ENCODE measurements at regions not wholly inside any gene's neighbourhood (a gene's known extent, or its start where the extent isn't known, plus 50 kb on each side); places are given as distances from the start of the nearest gene placed in this dataset.

GRCh38 chr16:13344001-13344400, 442.6 kb downstream of the SHISA9 start:
- H3K4me1 ChIP-seq = no peaks in the 10 kb centered on the region
- H3K27me3 ChIP-seq = no peaks in the 10 kb centered on the region
- WGBS, 5 donors = 53 to 67% (median 61%) methylated on average over 2 of the region's 2 CpGs
- intact Hi-C loops (cut with DNase I; ENCODE audit: low total_unique reads) = no loop called here
- no peak overlapping the region for H3K27ac ChIP-seq
- H3K4me3 ChIP-seq = no peak overlapping the region
- H3K9me3 ChIP-seq = no peaks in the 10 kb centered on the region
- TF ChIP-seq, protein P1, sequence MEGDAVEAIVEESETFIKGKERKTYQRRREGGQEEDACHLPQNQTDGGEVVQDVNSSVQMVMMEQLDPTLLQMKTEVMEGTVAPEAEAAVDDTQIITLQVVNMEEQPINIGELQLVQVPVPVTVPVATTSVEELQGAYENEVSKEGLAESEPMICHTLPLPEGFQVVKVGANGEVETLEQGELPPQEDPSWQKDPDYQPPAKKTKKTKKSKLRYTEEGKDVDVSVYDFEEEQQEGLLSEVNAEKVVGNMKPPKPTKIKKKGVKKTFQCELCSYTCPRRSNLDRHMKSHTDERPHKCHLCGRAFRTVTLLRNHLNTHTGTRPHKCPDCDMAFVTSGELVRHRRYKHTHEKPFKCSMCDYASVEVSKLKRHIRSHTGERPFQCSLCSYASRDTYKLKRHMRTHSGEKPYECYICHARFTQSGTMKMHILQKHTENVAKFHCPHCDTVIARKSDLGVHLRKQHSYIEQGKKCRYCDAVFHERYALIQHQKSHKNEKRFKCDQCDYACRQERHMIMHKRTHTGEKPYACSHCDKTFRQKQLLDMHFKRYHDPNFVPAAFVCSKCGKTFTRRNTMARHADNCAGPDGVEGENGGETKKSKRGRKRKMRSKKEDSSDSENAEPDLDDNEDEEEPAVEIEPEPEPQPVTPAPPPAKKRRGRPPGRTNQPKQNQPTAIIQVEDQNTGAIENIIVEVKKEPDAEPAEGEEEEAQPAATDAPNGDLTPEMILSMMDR (IDR thresholded peaks at IDR 0.05) = no peak
- no peaks in the 10 kb centered on the region for H3K36me3 ChIP-seq
- no peak for DNase-seq

GRCh38 chr16:13348416-13348815, 447.0 kb downstream of the SHISA9 start:
- no peaks in the 10 kb centered on the region for H3K36me3 ChIP-seq
- H3K4me1 ChIP-seq = no peaks in the 10 kb centered on the region
- TF ChIP-seq EP300 (IDR thresholded peaks at IDR 0.05) = no peak
- TF ChIP-seq, protein P1 (IDR thresholded peaks at IDR 0.05) = no peak
- H3K27ac ChIP-seq = no peak overlapping the region
- no peaks in the 10 kb centered on the region for H3K27me3 ChIP-seq
- WGBS, 5 donors = 85 to 91% (median 90%) methylated on average over 6 of the region's 6 CpGs
- H3K4me3 ChIP-seq = no peak overlapping the region
- intact Hi-C loops (cut with DNase I; ENCODE audit: low total_unique reads) = no loop called here
- no peak for DNase-seq
- H3K9me3 ChIP-seq = no peaks in the 10 kb centered on the region

DNA sequence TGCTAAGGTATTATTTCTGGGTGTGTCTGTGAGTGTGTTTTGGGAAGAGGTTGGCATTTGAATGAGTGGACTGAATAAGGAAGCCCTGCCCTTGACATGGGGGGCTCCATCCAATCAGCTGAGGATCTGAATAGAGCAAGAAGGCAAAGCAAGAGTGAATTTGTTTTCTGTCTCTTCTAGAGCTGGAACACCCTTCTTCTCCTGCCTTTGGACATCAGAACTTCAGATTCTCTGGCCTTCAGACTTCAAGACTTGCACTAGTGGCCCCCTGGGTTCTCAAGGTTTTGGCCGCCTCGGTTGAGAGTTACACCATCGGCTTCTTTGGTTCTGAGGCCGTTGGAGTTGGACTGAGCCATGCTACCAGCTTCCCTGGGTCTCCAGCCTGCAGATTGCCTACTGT, 448.6 kb downstream of the SHISA9 start:
- intact Hi-C loops (cut with DNase I; ENCODE audit: low total_unique reads) = no loop called here
- no peaks in the 10 kb centered on the region for H3K4me1 ChIP-seq
- no peak overlapping the region for H3K27ac ChIP-seq
- no peak for TF ChIP-seq EP300 (IDR thresholded peaks at IDR 0.05)
- TF ChIP-seq, protein P1 (IDR thresholded peaks at IDR 0.05) = no peak
- no peak for TF ChIP-seq POLR2AphosphoS5 (IDR thresholded peaks at IDR 0.05)
- no peak for TF ChIP-seq POLR2A (IDR thresholded peaks at IDR 0.05)
- no peak for DNase-seq
- no peaks in the 10 kb centered on the region for H3K36me3 ChIP-seq
- H3K9me3 ChIP-seq = no peaks in the 10 kb centered on the region
- no peak overlapping the region for H3K4me3 ChIP-seq
- no peaks in the 10 kb centered on the region for H3K27me3 ChIP-seq
- 81 to 94% (median 89%) methylated on average over 4 of the region's 4 CpGs for WGBS, 5 donors

DNA sequence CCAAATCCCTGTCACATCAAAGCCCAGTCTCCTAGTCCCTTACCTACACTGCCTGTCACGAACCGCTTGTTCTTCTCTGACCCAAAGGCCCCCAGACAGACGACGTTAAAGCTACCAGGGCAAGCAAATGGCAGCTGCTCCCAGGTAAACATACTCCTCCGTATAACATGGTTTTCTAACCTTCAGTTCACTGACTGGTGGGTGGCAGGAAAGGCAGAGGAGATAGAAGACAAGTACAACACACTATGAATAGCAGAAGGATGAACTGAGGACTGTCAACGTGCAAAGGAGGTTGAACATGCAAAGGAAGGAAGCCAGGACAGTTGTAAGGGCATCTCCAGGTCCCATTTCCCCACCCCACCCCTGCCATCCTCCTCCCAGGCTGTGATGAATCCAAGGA, 449.8 kb downstream of the SHISA9 start:
- no peak for DNase-seq
- Histone ChIP-seq H3K27ac (no peak overlapping the region), H3K36me3 (no peaks in the 10 kb centered on the region), H3K4me3 (no peak overlapping the region), H3K9me3 (no peaks in the 10 kb centered on the region), H3K27me3 (no peaks in the 10 kb centered on the region), H3K4me1 (no peaks in the 10 kb centered on the region)
- WGBS, 5 donors = 35 to 51% (median 44%) methylated on average over 6 of the region's 6 CpGs
- TF ChIP-seq, protein P1 (IDR thresholded peaks at IDR 0.05) = no peak
- intact Hi-C loops (cut with DNase I; ENCODE audit: low total_unique reads) = no loop called here

Data from stomach (tissue), 8 donors.